Activated B cell treated with CpG ODN at 0.5 μM for 24 hours (primary cell): ENCODE measurements at regions not wholly inside any gene's neighbourhood (a gene's known extent, or its start where the extent isn't known, plus 50 kb on each side); places are given as distances from the start of the nearest gene placed in this dataset.
"Not testable (repeated sequence)": the region's sequence is repeated elsewhere in the genome, so short reads cannot be mapped to it uniquely, and the experiment has no call there.

Experiments
- ATAC-seq: fragments of 200-7000 bp; cut with Tn5 transposase; one replicate; pipeline ENCODE4 v1.10.0; 2021; ENCODE audit warnings: low read depth, mild to moderate bottlenecking, moderate library complexity
- CTCF ChIA-PET: fragments of 350-600 bp; sonication (Branson Sonifier 250); formaldehyde crosslinking; loops from one replicate; lab custom pipeline; 2021; ENCODE audit warnings: antibody characterized with exemption; lab: Charles Lee
- POLR2A ChIA-PET: fragments of 350-600 bp; sonication (Branson Sonifier 250); formaldehyde crosslinking; loops from one replicate; lab custom pipeline; 2021; ENCODE audit warnings: antibody characterized with exemption; lab: Charles Lee
- DNase-seq: peaks from one replicate; pipeline ENCODE4 v3.0.0; 2022
- H3K27ac Mint-ChIP-seq: one replicate; pipeline ENCODE4 v1.8.0; 2020; ENCODE audit warnings: mixed read lengths
- H3K27me3 Mint-ChIP-seq: one replicate; pipeline ENCODE4 v1.8.0; 2021; ENCODE audit warnings: mixed read lengths
- H3K36me3 Mint-ChIP-seq: one replicate; pipeline ENCODE4 v1.8.0; 2021; ENCODE audit warnings: low read depth, mixed read lengths
- H3K4me1 Mint-ChIP-seq: one replicate; pipeline ENCODE4 v1.8.0; 2021; ENCODE audit warnings: mixed read lengths
- H3K4me3 Mint-ChIP-seq: one replicate; pipeline ENCODE4 v1.8.0; 2020; ENCODE audit warnings: mild to moderate bottlenecking, mixed read lengths
- H3K9me3 Mint-ChIP-seq: one replicate; pipeline ENCODE4 v1.8.0; 2020; ENCODE audit warnings: mixed read lengths
- CTCF ChIP-seq: fragments of 200-600 bp; IDR thresholded peaks from one replicate; pipeline ENCODE4 v1.8.0; 2022; ENCODE audit warnings: antibody characterized with exemption, mild to moderate bottlenecking
- intact Hi-C: fragments of 100-400 bp; cut with micrococcal nuclease; formaldehyde crosslinking; loops from one replicate; pipeline ENCODE4 v1.15.1; 2024

GRCh38 chr20:52302736-52303135 is 111.2 kb upstream of the ZFP64 start:
- ChIA-PET POLR2A (no interaction called here), CTCF (no interaction called here)
- H3K27me3 Mint-ChIP-seq, result peaks cover 18% of the 10 kb centered on the region
- H3K4me3 Mint-ChIP-seq, result no peak overlapping the region
- no peak overlapping the region for H3K27ac Mint-ChIP-seq
- TF ChIP-seq CTCF, result no peak
- intact Hi-C loops, result no loop called here
- no peaks in the 10 kb centered on the region for H3K9me3 Mint-ChIP-seq
- H3K4me1 Mint-ChIP-seq, result no peaks in the 10 kb centered on the region
- no peak for DNase-seq
- no peaks in the 10 kb centered on the region for H3K36me3 Mint-ChIP-seq
- no peak for ATAC-seq

- intact Hi-C loops, DNase-seq, H3K4me1 Mint-ChIP-seq, ATAC-seq, H3K9me3 Mint-ChIP-seq, POLR2A ChIA-PET, CTCF ChIA-PET, H3K4me3 Mint-ChIP-seq, H3K27ac Mint-ChIP-seq, H3K36me3 Mint-ChIP-seq: not testable (repeated sequence)
- H3K27me3 Mint-ChIP-seq, result peaks cover 15% of the 10 kb centered on the region
Measured at GRCh38 chr20:52302051-52302450, 110.5 kb upstream of the ZFP64 start.

GRCh38 chr20:52295556-52295955 is 104.0 kb upstream of the ZFP64 start:
- DNase-seq (no peak), ATAC-seq (no peak)
- intact Hi-C loops, result no loop called here
- peaks cover 2% of the 10 kb centered on the region for H3K27me3 Mint-ChIP-seq
- no peak overlapping the region for H3K27ac Mint-ChIP-seq
- H3K9me3 Mint-ChIP-seq, result no peaks in the 10 kb centered on the region
- H3K4me1 Mint-ChIP-seq, result no peaks in the 10 kb centered on the region
- H3K36me3 Mint-ChIP-seq, result no peaks in the 10 kb centered on the region
- no peak overlapping the region for H3K4me3 Mint-ChIP-seq
- POLR2A ChIA-PET, result no interaction called here
- no peak for TF ChIP-seq CTCF
- CTCF ChIA-PET, result no interaction called here

- no peak for ATAC-seq
- POLR2A ChIA-PET, result no interaction called here
Measured at GRCh38 chr20:52294106-52294628, 102.6 kb upstream of the ZFP64 start.

GRCh38 chr20:52291109-52291508 is 99.5 kb upstream of the ZFP64 start:
- ChIA-PET CTCF (no interaction called here), POLR2A (no interaction called here)
- TF ChIP-seq CTCF, result no peak
- H3K36me3 Mint-ChIP-seq, result no peaks in the 10 kb centered on the region
- ATAC-seq, result no peak
- no peak for DNase-seq
- no peak overlapping the region for H3K27ac Mint-ChIP-seq
- H3K27me3 Mint-ChIP-seq, result peaks cover 2% of the 10 kb centered on the region
- no peak overlapping the region for H3K4me3 Mint-ChIP-seq
- no peaks in the 10 kb centered on the region for H3K4me1 Mint-ChIP-seq
- intact Hi-C loops, result no loop called here
- no peaks in the 10 kb centered on the region for H3K9me3 Mint-ChIP-seq

More at GRCh38 chr20:52294106-52294628, 102.6 kb upstream of the ZFP64 start:
- no peak for DNase-seq
- Mint-ChIP-seq H3K27ac (no peak overlapping the region), H3K4me1 (no peaks in the 10 kb centered on the region), H3K36me3 (no peaks in the 10 kb centered on the region), H3K4me3 (no peak overlapping the region), H3K27me3 (peaks cover 2% of the 10 kb centered on the region), H3K9me3 (no peaks in the 10 kb centered on the region)
- no peak for TF ChIP-seq CTCF
- CTCF ChIA-PET, result no interaction called here
- intact Hi-C loops, result no loop called here

GRCh38 chr20:52290569-52290968 is 99.0 kb upstream of the ZFP64 start:
- intact Hi-C loops, result no loop called here
- Mint-ChIP-seq H3K9me3 (no peaks in the 10 kb centered on the region), H3K4me3 (no peak overlapping the region), H3K27me3 (peaks cover 2% of the 10 kb centered on the region), H3K36me3 (no peaks in the 10 kb centered on the region), H3K4me1 (no peaks in the 10 kb centered on the region), H3K27ac (no peak overlapping the region)
- no peak for DNase-seq
- ATAC-seq, result no peak
- no peak for TF ChIP-seq CTCF
- CTCF ChIA-PET, result no interaction called here
- POLR2A ChIA-PET, result no interaction called here
